SK-N-MC (cell line): ENCODE measurements at regions not wholly inside any gene's neighbourhood (a gene's known extent, or its start where the extent isn't known, plus 50 kb on each side); places are given as distances from the start of the nearest gene placed in this dataset.

Experiments used
- EZH2 ChIP-seq: fragments of 200-600 bp; sonication (generic); IDR thresholded peaks from one replicate; pipeline ENCODE4 v1.6.1; 2017; ENCODE audit warnings: antibody characterized with exemption
- FOXP2 ChIP-seq: optimal IDR thresholded peaks from 2 replicates; pipeline ENCODE3; 2011; ENCODE audit warnings: mild to moderate bottlenecking, moderate library complexity; ENCODE audit not compliant: insufficient read depth; ENCODE audit errors: extremely low read length, control extremely low read depth
- POLR2AphosphoS5 ChIP-seq: IDR thresholded peaks from 2 replicates; pipeline ENCODE4 v1.6.1; 2012; ENCODE audit warnings: mild to moderate bottlenecking, low read depth, low read length, borderline replicate concordance

- no peak for TF ChIP-seq EZH2
- TF ChIP-seq POLR2AphosphoS5: no peak
- no peak for TF ChIP-seq FOXP2
These were observed 132.7 kb upstream of the HABP2 start for GRCh38 chr10:113420057-113420732.
